T-helper 2 cell treated with Interferon-gamma antibody and Interleukin-4, amounts not matched to agents 5 μg/mL and 100 μg/mL, for 36 hours (primary cell): ENCODE measurements at regions not wholly inside any gene's neighbourhood (a gene's known extent, or its start where the extent isn't known, plus 50 kb on each side); places are given as distances from the start of the nearest gene placed in this dataset.

Experiments used
- DNase-seq: peaks from one replicate; pipeline ENCODE4 v3.0.0; 2021; ENCODE audit warnings: low spot score
- H3K27ac Mint-ChIP-seq: one replicate; pipeline ENCODE4 v1.8.0; 2021; ENCODE audit warnings: mild to moderate bottlenecking, mixed read lengths
- H3K27me3 Mint-ChIP-seq: one replicate; pipeline ENCODE4 v1.8.0; 2021; ENCODE audit warnings: low read depth, mixed read lengths
- H3K36me3 Mint-ChIP-seq: one replicate; pipeline ENCODE4 v1.8.0; 2021; ENCODE audit warnings: low read depth, mixed read lengths
- H3K4me1 Mint-ChIP-seq: one replicate; pipeline ENCODE4 v1.8.0; 2021; ENCODE audit warnings: low read depth, mixed read lengths
- H3K4me3 Mint-ChIP-seq: one replicate; pipeline ENCODE4 v1.8.0; 2022; ENCODE audit warnings: mild to moderate bottlenecking, moderate library complexity, mixed read lengths
- H3K9me3 Mint-ChIP-seq: one replicate; pipeline ENCODE4 v1.8.0; 2021; ENCODE audit warnings: mixed read lengths

GRCh38 chr6:163991321-163991720 lies 576.8 kb downstream of the QKI start:
- H3K9me3 Mint-ChIP-seq = no peaks in the 10 kb centered on the region
- no peak overlapping the region for H3K4me3 Mint-ChIP-seq
- H3K4me1 Mint-ChIP-seq = no peaks in the 10 kb centered on the region
- no peaks in the 10 kb centered on the region for H3K36me3 Mint-ChIP-seq
- no peak for DNase-seq
- no peaks in the 10 kb centered on the region for H3K27me3 Mint-ChIP-seq
- no peak overlapping the region for H3K27ac Mint-ChIP-seq

- Mint-ChIP-seq H3K36me3 (no peaks in the 10 kb centered on the region), H3K4me1 (no peaks in the 10 kb centered on the region), H3K27me3 (no peaks in the 10 kb centered on the region), H3K27ac (no peak overlapping the region), H3K4me3 (no peak overlapping the region), H3K9me3 (no peaks in the 10 kb centered on the region)
- DNase-seq = no peak
Observed at GRCh38 chr6:163986313-163986712, 571.8 kb downstream of the QKI start.

- no peak overlapping the region for H3K4me3 Mint-ChIP-seq
Observed at GRCh38 chr6:163985710-163986109, 571.2 kb downstream of the QKI start.

GRCh38 chr6:163985040-163985439 lies 570.5 kb downstream of the QKI start:
- Mint-ChIP-seq H3K36me3 (no peaks in the 10 kb centered on the region), H3K9me3 (no peaks in the 10 kb centered on the region), H3K27me3 (no peaks in the 10 kb centered on the region), H3K4me3 (no peak overlapping the region), H3K27ac (no peak overlapping the region), H3K4me1 (no peaks in the 10 kb centered on the region)
- DNase-seq = no peak

More at GRCh38 chr6:163985710-163986109, 571.2 kb downstream of the QKI start:
- no peak for DNase-seq
- H3K9me3 Mint-ChIP-seq = no peaks in the 10 kb centered on the region
- H3K27ac Mint-ChIP-seq = no peak overlapping the region
- H3K27me3 Mint-ChIP-seq = no peaks in the 10 kb centered on the region
- no peaks in the 10 kb centered on the region for H3K36me3 Mint-ChIP-seq
- H3K4me1 Mint-ChIP-seq = no peaks in the 10 kb centered on the region

- H3K27me3 Mint-ChIP-seq = no peaks in the 10 kb centered on the region
- no peak overlapping the region for H3K27ac Mint-ChIP-seq
- DNase-seq = no peak
- H3K4me1 Mint-ChIP-seq = no peaks in the 10 kb centered on the region
- no peaks in the 10 kb centered on the region for H3K9me3 Mint-ChIP-seq
- no peaks in the 10 kb centered on the region for H3K36me3 Mint-ChIP-seq
- no peak overlapping the region for H3K4me3 Mint-ChIP-seq
Observed at GRCh38 chr6:163984124-163984936, 569.8 kb downstream of the QKI start.

- no peak for DNase-seq
- Mint-ChIP-seq H3K4me1 (no peaks in the 10 kb centered on the region), H3K36me3 (no peaks in the 10 kb centered on the region), H3K9me3 (no peaks in the 10 kb centered on the region), H3K27ac (no peak overlapping the region), H3K27me3 (no peaks in the 10 kb centered on the region), H3K4me3 (no peak overlapping the region)
Observed at GRCh38 chr6:163983679-163984078, 569.2 kb downstream of the QKI start.

GRCh38 chr6:163974322-163974721 lies 559.8 kb downstream of the QKI start:
- DNase-seq = no peak
- no peaks in the 10 kb centered on the region for H3K4me1 Mint-ChIP-seq
- H3K36me3 Mint-ChIP-seq = no peaks in the 10 kb centered on the region
- no peaks in the 10 kb centered on the region for H3K9me3 Mint-ChIP-seq
- no peak overlapping the region for H3K4me3 Mint-ChIP-seq
- no peak overlapping the region for H3K27ac Mint-ChIP-seq
- no peaks in the 10 kb centered on the region for H3K27me3 Mint-ChIP-seq

GRCh38 chr6:163971841-163972838 lies 557.6 kb downstream of the QKI start:
- Mint-ChIP-seq H3K27ac (no peak overlapping the region), H3K4me1 (no peaks in the 10 kb centered on the region), H3K27me3 (no peaks in the 10 kb centered on the region), H3K4me3 (no peak overlapping the region), H3K9me3 (no peaks in the 10 kb centered on the region), H3K36me3 (no peaks in the 10 kb centered on the region)
- no peak for DNase-seq

- no peaks in the 10 kb centered on the region for H3K9me3 Mint-ChIP-seq
- no peak overlapping the region for H3K4me3 Mint-ChIP-seq
- H3K27me3 Mint-ChIP-seq = no peaks in the 10 kb centered on the region
- H3K4me1 Mint-ChIP-seq = no peaks in the 10 kb centered on the region
- no peak overlapping the region for H3K27ac Mint-ChIP-seq
- no peak for DNase-seq
- H3K36me3 Mint-ChIP-seq = no peaks in the 10 kb centered on the region
Observed at GRCh38 chr6:163970846-163971564, 556.5 kb downstream of the QKI start.

GRCh38 chr6:163965426-163966348 lies 551.2 kb downstream of the QKI start:
- no peak overlapping the region for H3K4me3 Mint-ChIP-seq
- no peak overlapping the region for H3K27ac Mint-ChIP-seq
- H3K4me1 Mint-ChIP-seq = no peaks in the 10 kb centered on the region
- H3K27me3 Mint-ChIP-seq = no peaks in the 10 kb centered on the region
- no peaks in the 10 kb centered on the region for H3K36me3 Mint-ChIP-seq
- H3K9me3 Mint-ChIP-seq = no peaks in the 10 kb centered on the region
- DNase-seq = no peak

- H3K27me3 Mint-ChIP-seq = no peaks in the 10 kb centered on the region
- H3K27ac Mint-ChIP-seq = no peak overlapping the region
- DNase-seq = no peak
- H3K9me3 Mint-ChIP-seq = no peaks in the 10 kb centered on the region
- no peak overlapping the region for H3K4me3 Mint-ChIP-seq
- no peaks in the 10 kb centered on the region for H3K36me3 Mint-ChIP-seq
- H3K4me1 Mint-ChIP-seq = no peaks in the 10 kb centered on the region
Observed at GRCh38 chr6:163964789-163965188, 550.3 kb downstream of the QKI start.

GRCh38 chr6:163963205-163964120 lies 548.9 kb downstream of the QKI start:
- no peak for DNase-seq
- H3K4me3 Mint-ChIP-seq = no peak overlapping the region
- no peak overlapping the region for H3K27ac Mint-ChIP-seq
- H3K9me3 Mint-ChIP-seq = no peaks in the 10 kb centered on the region
- H3K4me1 Mint-ChIP-seq = no peaks in the 10 kb centered on the region
- H3K27me3 Mint-ChIP-seq = no peaks in the 10 kb centered on the region
- H3K36me3 Mint-ChIP-seq = no peaks in the 10 kb centered on the region
